Small intestine (tissue), 7 donors: ENCODE measurements at regions not wholly inside any gene's neighbourhood (a gene's known extent, or its start where the extent isn't known, plus 50 kb on each side); places are given as distances from the start of the nearest gene placed in this dataset.
"Not testable (repeated sequence)": the region's sequence is repeated elsewhere in the genome, so short reads cannot be mapped to it uniquely, and the experiment has no call there.

Source experiments
- DNase-seq, 2 donors: peaks; one replicate each; pipeline versions ENCODE4 v3.0.0 to v3.0.0-alpha.2; 2013
- FAIRE-seq: peaks from 2 replicates; lab custom pipeline; 2012; peaks lifted over from hg19 to GRCh38; lab: Jason Lieb, UNC
- H3K27ac ChIP-seq, 3 donors: one replicate each; pipeline ENCODE4 v1.5.1; 2013; ENCODE audit warnings: low read length in 2 of 3, mild to moderate bottlenecking in 2 of 3, control low read depth in 1 of 3, inconsistent platforms in 1 of 3, low read depth in 1 of 3, moderate library complexity in 1 of 3
- H3K27me3 ChIP-seq, 3 donors: one replicate each; pipeline ENCODE4 v1.6.1; 2013; ENCODE audit warnings: low read length in 3 of 3, inconsistent platforms in 1 of 3; ENCODE audit not compliant: control insufficient read depth in 3 of 3, insufficient read depth in 3 of 3
- H3K36me3 ChIP-seq, 3 donors: one replicate each; pipeline ENCODE4 v1.6.1; 2013; ENCODE audit warnings: low read length in 3 of 3, inconsistent platforms in 1 of 3, low read depth in 1 of 3, mild to moderate bottlenecking in 1 of 3, moderate library complexity in 1 of 3; ENCODE audit not compliant: control insufficient read depth in 3 of 3, insufficient read depth in 2 of 3
- H3K4me1 ChIP-seq, 3 donors: one replicate each; pipeline ENCODE4 v1.6.1; 2013; ENCODE audit warnings: low read length in 2 of 3, inconsistent platforms in 1 of 3, low read depth in 1 of 3, mild to moderate bottlenecking in 1 of 3, moderate library complexity in 1 of 3; ENCODE audit not compliant: control insufficient read depth in 3 of 3, insufficient read depth in 2 of 3
- H3K4me3 ChIP-seq, 3 donors: one replicate each; pipeline ENCODE4 v1.5.1; 2013; ENCODE audit warnings: low read length in 3 of 3, control low read depth in 1 of 3, inconsistent platforms in 1 of 3, low read depth in 1 of 3, mild to moderate bottlenecking in 1 of 3, moderate library complexity in 1 of 3
- H3K9me3 ChIP-seq, 2 donors: one replicate each; pipeline ENCODE4 v1.6.1; 2013; ENCODE audit warnings: low read depth in 1 of 2, low read length in 1 of 2; ENCODE audit not compliant: control insufficient read depth in 2 of 2, insufficient read depth in 1 of 2
- WGBS, 3 donors: extraction: QIAGEN DNeasy Blood & Tissue Kit; methylation state at CpG; one replicate each; pipeline ENCODE4 v1.1.7; 2013; 5-methylcytosine and 5-hydroxymethylcytosine counted together
- donor health status: healthy with polysubstance abuse.
- donor health status: control.
- donor health status: control.
- donor health status: Bipolar disorder and iron deficiency.
- donor health status: healthy.

DNA sequence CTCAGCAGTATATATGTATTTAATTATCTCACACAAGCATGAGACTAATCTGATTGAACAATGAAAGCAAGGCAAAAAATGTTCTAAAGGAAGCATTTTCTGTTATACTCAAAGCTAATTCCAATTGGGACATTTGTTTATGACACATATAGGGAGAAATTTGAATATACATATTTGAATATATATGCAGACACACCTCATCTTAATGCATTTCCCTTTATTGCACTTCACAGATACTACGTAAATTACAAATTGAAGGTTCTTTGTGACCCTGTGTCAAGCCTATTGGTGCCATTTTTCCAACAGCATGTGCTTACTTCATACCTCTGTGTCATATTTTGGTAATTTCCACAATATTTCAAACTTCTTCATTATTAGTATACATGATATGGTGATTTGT is 132.1 kb upstream of the STEAP1 start:
- no peak overlapping the region for H3K27ac ChIP-seq
- H3K4me1 ChIP-seq = no peaks in the 10 kb centered on the region
- no peaks in the 10 kb centered on the region for H3K36me3 ChIP-seq
- FAIRE-seq (no peak), DNase-seq (no peak)
- no peaks in the 10 kb centered on the region for H3K27me3 ChIP-seq
- no peaks in the 10 kb centered on the region for H3K9me3 ChIP-seq
- no peak overlapping the region for H3K4me3 ChIP-seq
- 24 to 81% (median 66%) methylated on average over 1 of the region's 1 CpG for WGBS, 3 donors

DNA sequence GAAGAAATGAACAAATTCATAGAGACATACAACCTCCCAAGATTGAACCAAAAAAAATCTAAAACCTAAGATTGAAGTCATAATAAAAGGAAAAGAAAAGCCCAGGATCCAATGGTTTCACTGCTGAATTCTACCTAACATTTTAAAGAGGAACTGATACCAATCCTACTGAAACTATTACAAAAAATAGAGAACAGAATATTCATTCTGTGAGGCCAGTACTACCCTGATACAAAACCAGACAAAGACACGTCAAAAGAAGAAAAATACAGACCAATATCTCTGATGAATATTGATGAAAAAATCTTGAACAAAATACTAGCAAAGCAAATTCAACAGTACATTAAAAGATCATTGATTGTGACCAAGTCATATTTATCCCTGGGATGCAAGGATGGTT is 128.5 kb upstream of the STEAP1 start:
- no peak for FAIRE-seq
- H3K4me1 ChIP-seq = no peaks in the 10 kb centered on the region
- no peak overlapping the region for H3K4me3 ChIP-seq
- 90 to 96% (median 91%) methylated on average over 1 of the region's 1 CpG for WGBS, 3 donors
- no peak for DNase-seq
- no peaks in the 10 kb centered on the region for H3K36me3 ChIP-seq
- no peaks in the 10 kb centered on the region for H3K9me3 ChIP-seq
- H3K27me3 ChIP-seq = no peaks in the 10 kb centered on the region
- H3K27ac ChIP-seq = no peak overlapping the region

DNA sequence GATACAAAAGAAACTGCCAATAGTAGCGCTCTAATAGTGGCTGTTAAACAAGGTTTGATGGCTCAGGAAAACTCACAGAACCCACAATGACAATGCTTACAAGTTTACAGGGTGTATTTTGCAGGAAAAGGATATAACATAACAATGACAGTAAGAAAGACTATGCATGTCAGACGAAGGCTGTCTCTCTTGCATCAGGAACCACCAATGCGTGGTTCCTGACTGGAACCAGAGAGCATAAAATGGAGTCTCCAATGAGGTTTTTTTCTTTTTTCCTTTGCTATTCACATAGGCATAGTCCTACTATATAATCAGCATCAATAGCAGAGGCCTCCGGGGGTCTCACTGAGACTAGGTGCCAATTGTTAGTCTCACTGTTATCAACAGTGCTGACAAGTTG is 120.4 kb upstream of the STEAP1 start:
- Histone ChIP-seq H3K27me3 (no peaks in the 10 kb centered on the region), H3K4me1 (no peaks in the 10 kb centered on the region), H3K27ac (no peak overlapping the region), H3K9me3 (no peaks in the 10 kb centered on the region), H3K36me3 (no peaks in the 10 kb centered on the region), H3K4me3 (no peak overlapping the region)
- FAIRE-seq (no peak), DNase-seq (no peak)
- WGBS, 3 donors = 68 to 77% (median 70%) methylated on average over 4 of the region's 4 CpGs

DNA sequence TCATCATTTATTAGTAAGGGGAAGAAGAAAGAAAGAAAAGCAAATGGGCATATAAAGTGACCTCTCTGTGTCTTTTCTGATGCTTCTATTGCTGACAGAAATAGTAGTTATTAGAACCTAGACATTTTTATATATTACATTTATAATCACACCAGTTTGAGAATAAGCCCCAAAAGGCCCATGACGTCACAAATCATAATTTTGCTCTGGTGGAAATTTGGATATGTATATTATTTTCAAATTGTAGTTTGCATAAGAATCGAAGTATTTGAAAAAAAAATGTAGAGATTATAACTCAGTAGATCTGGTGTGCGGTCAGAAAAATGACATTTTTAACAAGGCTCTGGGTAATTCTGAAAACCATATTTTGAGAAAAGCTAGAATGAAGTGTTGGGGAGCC is 101.2 kb upstream of the STEAP1 start:
- Histone ChIP-seq H3K4me1 (no peaks in the 10 kb centered on the region), H3K27ac (no peak overlapping the region), H3K9me3 (no peaks in the 10 kb centered on the region), H3K27me3 (no peaks in the 10 kb centered on the region), H3K4me3 (no peak overlapping the region), H3K36me3 (no peaks in the 10 kb centered on the region)
- 80% methylated on average over 3 of the region's 3 CpGs for whole genome bisulfite sequencing, 3 donors
- no peak for DNase-seq
- FAIRE-seq = no peak

DNA sequence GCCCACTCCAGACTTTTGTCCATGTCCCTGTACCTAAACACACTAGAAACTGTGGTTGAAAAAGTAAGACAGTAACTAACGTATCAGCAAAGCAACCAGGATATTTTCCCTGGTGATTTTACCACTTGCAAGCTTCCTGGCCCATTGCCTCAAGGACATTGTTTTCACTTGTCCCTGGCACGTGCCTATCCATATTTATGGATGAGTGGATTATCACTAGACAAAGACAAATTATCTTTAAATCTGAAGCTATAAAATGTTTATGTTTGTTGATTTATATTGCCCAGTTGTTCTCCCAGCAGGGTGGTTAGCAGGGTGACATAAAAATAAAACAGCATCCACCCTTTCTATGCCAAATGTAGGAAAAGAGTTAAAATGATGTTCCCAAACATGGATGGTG is 93.2 kb upstream of the STEAP1 start:
- WGBS, 3 donors = 32 to 37% (median 34%) methylated on average over 2 of the region's 2 CpGs
- Histone ChIP-seq H3K27me3 (no peaks in the 10 kb centered on the region), H3K27ac (no peak overlapping the region), H3K4me3 (no peak overlapping the region), H3K4me1 (no peaks in the 10 kb centered on the region), H3K36me3 (no peaks in the 10 kb centered on the region), H3K9me3 (no peaks in the 10 kb centered on the region)
- DNase-seq = no peak
- FAIRE-seq = no peak

DNA sequence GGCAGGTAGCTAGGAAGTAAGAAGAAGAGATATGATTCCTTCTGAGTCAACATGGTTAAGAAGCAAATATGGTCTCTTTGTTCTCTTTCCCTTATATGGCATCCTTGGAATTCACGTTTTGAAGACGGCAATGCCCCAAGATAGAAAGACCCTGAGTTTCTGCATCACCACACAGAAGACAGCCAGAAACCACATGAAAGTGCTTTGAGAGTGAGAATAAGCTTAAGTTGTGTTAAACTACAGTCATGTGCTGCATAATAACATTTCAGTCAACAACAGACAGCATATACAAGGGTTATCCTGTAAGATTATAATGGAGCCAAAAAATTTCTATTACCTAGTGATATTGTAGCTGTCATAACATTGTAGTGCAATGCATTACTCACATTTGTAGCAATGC is 89.9 kb upstream of the STEAP1 start:
- no peak overlapping the region for H3K27ac ChIP-seq
- FAIRE-seq (no peak), DNase-seq (no peak)
- H3K4me3 ChIP-seq = no peak overlapping the region
- H3K9me3 ChIP-seq = no peaks in the 10 kb centered on the region
- 83 to 91% (median 86%) methylated on average over 2 of the region's 2 CpGs for WGBS, 3 donors
- H3K4me1 ChIP-seq = no peaks in the 10 kb centered on the region
- no peaks in the 10 kb centered on the region for H3K27me3 ChIP-seq
- no peaks in the 10 kb centered on the region for H3K36me3 ChIP-seq

DNA sequence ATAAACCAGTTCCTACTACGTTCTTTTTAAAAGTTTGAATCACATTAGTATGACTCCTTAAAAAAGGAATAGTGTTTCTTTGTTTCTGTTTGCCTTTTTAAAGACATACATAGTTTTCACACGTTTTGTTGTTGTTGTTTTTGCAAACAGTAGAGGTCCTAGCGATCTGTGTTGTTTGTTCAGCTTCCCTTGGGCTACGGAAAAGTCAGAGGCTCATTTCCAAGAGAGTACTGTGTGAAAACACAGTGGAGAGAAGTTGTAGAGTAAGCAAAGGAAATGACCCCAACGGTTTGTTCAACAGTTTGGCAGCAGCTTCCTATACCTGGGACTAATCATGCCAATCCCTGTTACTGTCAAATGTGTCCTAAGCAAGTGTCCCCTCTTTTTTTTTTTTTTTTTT is 87.1 kb upstream of the STEAP1 start:
- DNase-seq (no peak), FAIRE-seq (no peak)
- Histone ChIP-seq H3K9me3 (no peaks in the 10 kb centered on the region), H3K4me3 (no peak overlapping the region), H3K36me3 (no peaks in the 10 kb centered on the region), H3K27me3 (no peaks in the 10 kb centered on the region), H3K27ac (no peak overlapping the region), H3K4me1 (no peaks in the 10 kb centered on the region)
- 31 to 40% (median 40%) methylated on average over 5 of the region's 5 CpGs for WGBS, 3 donors

DNA sequence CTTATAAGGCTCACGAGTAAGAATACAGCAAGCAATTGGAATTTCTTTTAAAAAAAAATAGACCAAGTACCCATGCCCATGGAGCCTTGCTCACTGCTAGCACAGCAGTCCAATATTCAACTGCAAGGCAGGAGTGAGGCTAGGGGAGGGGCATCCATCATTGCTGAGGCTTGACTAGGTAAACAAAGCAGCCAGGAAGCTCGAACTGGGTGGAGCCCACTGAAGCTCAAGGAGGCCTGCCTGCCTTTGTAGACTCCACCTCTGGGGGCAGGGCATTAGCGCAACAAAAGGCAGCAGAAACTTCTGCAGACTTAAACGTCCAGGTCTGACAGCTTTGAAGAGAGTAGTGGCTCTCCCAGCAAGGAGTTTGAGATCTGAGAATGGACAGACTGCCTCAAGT is 84.0 kb upstream of the STEAP1 start:
- FAIRE-seq, H3K27ac ChIP-seq, H3K36me3 ChIP-seq, H3K4me3 ChIP-seq, DNase-seq, H3K27me3 ChIP-seq, H3K9me3 ChIP-seq, H3K4me1 ChIP-seq: not testable (repeated sequence)
- 45 to 54% (median 47%) methylated on average over 4 of the region's 4 CpGs for WGBS, 3 donors

DNA sequence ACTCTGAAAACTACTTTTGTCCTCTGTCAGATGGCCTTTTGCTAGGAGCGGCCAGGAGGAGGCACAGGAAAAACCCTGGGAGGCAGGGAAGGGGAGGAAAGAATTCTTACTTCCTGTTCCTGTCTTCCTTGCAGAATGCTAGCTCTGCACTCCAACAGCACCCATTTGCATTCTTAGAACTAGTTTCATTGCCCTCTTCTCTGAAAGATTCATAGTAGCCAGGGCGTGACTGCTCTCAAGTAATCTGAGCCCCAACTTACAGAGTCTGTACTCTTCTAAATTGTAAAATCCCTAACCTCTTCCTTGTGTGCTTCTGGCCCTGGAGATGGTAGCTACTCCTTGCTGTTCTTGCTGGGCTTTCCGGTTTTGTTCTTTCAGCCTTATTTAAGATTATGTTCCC is 75.3 kb upstream of the STEAP1 start:
- Histone ChIP-seq H3K36me3 (no peaks in the 10 kb centered on the region), H3K27ac (no peak overlapping the region), H3K4me3 (no peak overlapping the region), H3K4me1 (no peaks in the 10 kb centered on the region), H3K27me3 (no peaks in the 10 kb centered on the region), H3K9me3 (no peaks in the 10 kb centered on the region)
- DNase-seq = no peak
- WGBS, 3 donors = 77 to 83% (median 79%) methylated on average over 3 of the region's 3 CpGs
- no peak for FAIRE-seq
